ENCODE measurements at regions not wholly inside any gene's neighbourhood (a gene's known extent, or its start where the extent isn't known, plus 50 kb on each side); places are given as distances from the start of the nearest gene placed in this dataset.

- H3K27me3 ChIP-seq (ENCODE audit: control insufficient read depth in 2 of 2, insufficient read depth in 2 of 2, low read length in 2 of 2): no peaks in the 10 kb centered on the region
- no peaks in the 10 kb centered on the region for H3K9me1 ChIP-seq (replicated peaks; ENCODE audit: control insufficient read depth, extremely low read depth, insufficient read depth, low read length)
- no peaks in the 10 kb centered on the region for H3K9me3 ChIP-seq (replicated peaks; ENCODE audit: control insufficient read depth, insufficient read depth, low read length)
- TF ChIP-seq MYC (IDR thresholded peaks at IDR 0.05; ENCODE audit: low read depth, low read length) (no peak), EZH2 (IDR thresholded peaks at IDR 0.05; ENCODE audit: borderline replicate concordance, low read depth, low read length, severe bottlenecking) (no peak), GATA2 (IDR thresholded peaks at IDR 0.05; ENCODE audit: insufficient read depth, insufficient read length, low read depth, low read length) (no peak), POLR2AphosphoS5 (IDR thresholded peaks at IDR 0.05; ENCODE audit: insufficient read depth, low read depth, low read length) (no peak), MAX (IDR thresholded peaks at IDR 0.05; ENCODE audit: insufficient read depth, insufficient read length) (no peak), FOS (IDR thresholded peaks at IDR 0.05; ENCODE audit: borderline replicate concordance, insufficient read depth, low read length) (no peak), CTCF (IDR thresholded peaks at IDR 0.05; ENCODE audit: extremely low read depth in 1 of 2, insufficient read depth in 1 of 2, low read depth in 1 of 2, low read length in 2 of 2) (no peak), JUN (IDR thresholded peaks at IDR 0.05; ENCODE audit: borderline replicate concordance, insufficient read depth, insufficient read length, low read depth) (no peak), POLR2A (IDR thresholded peaks at IDR 0.05; ENCODE audit: low read depth, low read length) (no peak)
- no peak for FAIRE-seq
- no peak overlapping the region for H3K4me3 ChIP-seq (replicated peaks in 1 of 3; ENCODE audit: insufficient read depth in 1 of 3, low read depth in 1 of 3, low read length in 3 of 3)
- no peaks in the 10 kb centered on the region for H4K20me1 ChIP-seq (replicated peaks; ENCODE audit: control insufficient read depth, extremely low read depth, insufficient read depth, low read length)
- H2AFZ ChIP-seq (ENCODE audit: low read depth, low read length): no peak overlapping the region
- H3K9ac ChIP-seq (replicated peaks; ENCODE audit: extremely low read depth, insufficient read depth, low read length): no peak overlapping the region
- no peak for DNase-seq (ENCODE audit: low read depth, low spot score)
- H3K79me2 ChIP-seq (ENCODE audit: control insufficient read depth, insufficient read depth, low read length): no peaks in the 10 kb centered on the region
- intact Hi-C loops (cut with micrococcal nuclease): loop anchor here (10.0 kb wide), 1 partner anchor 1602 kb away; no protein-coding TSS in a partner anchor
- no peaks in the 10 kb centered on the region for H3K36me3 ChIP-seq (ENCODE audit: control insufficient read depth in 2 of 2, extremely low read depth in 1 of 2, insufficient read depth in 2 of 2, low read length in 2 of 2)
- H3K4me1 ChIP-seq (ENCODE audit: control insufficient read depth, extremely low read depth, insufficient read depth, low read length): no peaks in the 10 kb centered on the region
- BruUV-seq (replicated peaks): no TSS peak
- dilution Hi-C loops (cut with MboI; ENCODE audit: extremely low pct_ligation_motif_present, low sequenced_read_pairs): no loop called here
- no peak overlapping the region for H3K27ac ChIP-seq (ENCODE audit: insufficient read depth, low read depth, low read length)
- H3K4me2 ChIP-seq (ENCODE audit: insufficient read depth, low read length): no peak overlapping the region
- POLR2A ChIA-PET: no interaction called here
- CTCF ChIA-PET: interaction anchor here (1.4 kb wide), 1 partner anchor 17 kb away, joined by 3 read pairs; no protein-coding TSS in a partner anchor
These were observed 202.3 kb upstream of the SUCLG2 start for GRCh38 chr3:67856718-67857117.

All from endothelial cell of umbilical vein (primary cell).